ENCODE measurements at regions not wholly inside any gene's neighbourhood (a gene's known extent, or its start where the extent isn't known, plus 50 kb on each side); places are given as distances from the start of the nearest gene placed in this dataset.

DNA sequence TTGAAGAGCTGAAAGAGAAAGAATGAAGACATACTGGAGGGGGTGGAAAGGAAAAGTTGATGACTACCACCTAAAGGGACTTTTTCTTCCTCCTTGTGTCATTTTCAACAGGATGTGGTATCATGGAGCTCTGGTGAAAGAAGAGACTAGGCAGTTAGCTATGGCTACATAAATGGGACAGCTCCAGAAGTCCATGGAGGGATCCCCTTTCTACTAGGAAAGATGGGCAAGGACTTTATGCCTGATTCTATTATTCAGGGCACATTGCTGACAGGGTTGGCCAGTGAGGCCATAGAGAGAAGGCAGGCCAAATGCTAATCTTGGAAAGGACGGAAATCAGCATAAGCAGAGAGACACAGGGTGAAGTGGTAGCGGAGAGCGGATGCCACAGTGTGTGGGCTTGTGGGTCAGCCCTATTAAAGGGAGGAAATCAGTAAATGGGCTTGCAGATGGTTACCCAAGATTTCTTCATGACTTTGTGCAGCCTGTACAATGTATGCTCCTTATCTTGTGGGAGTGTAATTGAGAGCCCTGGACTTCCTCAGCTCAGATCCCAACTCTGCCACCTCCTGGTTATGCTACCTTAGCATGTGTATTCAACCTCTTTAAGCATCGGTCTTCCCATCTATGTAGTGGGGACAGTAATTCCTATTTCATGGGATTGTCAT, 77.4 kb upstream of the TMEM170B start:
- TF ChIP-seq, protein P1, sequence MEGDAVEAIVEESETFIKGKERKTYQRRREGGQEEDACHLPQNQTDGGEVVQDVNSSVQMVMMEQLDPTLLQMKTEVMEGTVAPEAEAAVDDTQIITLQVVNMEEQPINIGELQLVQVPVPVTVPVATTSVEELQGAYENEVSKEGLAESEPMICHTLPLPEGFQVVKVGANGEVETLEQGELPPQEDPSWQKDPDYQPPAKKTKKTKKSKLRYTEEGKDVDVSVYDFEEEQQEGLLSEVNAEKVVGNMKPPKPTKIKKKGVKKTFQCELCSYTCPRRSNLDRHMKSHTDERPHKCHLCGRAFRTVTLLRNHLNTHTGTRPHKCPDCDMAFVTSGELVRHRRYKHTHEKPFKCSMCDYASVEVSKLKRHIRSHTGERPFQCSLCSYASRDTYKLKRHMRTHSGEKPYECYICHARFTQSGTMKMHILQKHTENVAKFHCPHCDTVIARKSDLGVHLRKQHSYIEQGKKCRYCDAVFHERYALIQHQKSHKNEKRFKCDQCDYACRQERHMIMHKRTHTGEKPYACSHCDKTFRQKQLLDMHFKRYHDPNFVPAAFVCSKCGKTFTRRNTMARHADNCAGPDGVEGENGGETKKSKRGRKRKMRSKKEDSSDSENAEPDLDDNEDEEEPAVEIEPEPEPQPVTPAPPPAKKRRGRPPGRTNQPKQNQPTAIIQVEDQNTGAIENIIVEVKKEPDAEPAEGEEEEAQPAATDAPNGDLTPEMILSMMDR (IDR thresholded peaks at IDR 0.05) = no peak
- TF ChIP-seq ZFX (IDR thresholded peaks at IDR 0.05; ENCODE audit: borderline replicate concordance) = no peak
